Hepatocyte (in vitro differentiated cells): ENCODE measurements at regions not wholly inside any gene's neighbourhood (a gene's known extent, or its start where the extent isn't known, plus 50 kb on each side); places are given as distances from the start of the nearest gene placed in this dataset.
"Not testable (repeated sequence)": the region's sequence is repeated elsewhere in the genome, so short reads cannot be mapped to it uniquely, and the experiment has no call there.

Experiments used
- CTCF ChIP-seq: fragments of 200-600 bp; sonication (generic); IDR thresholded peaks from 2 replicates; pipeline ENCODE4 v1.5.1; 2016; ENCODE audit warnings: antibody characterized with exemption, mild to moderate bottlenecking; ENCODE audit not compliant: poor library complexity
- EZH2 ChIP-seq: fragments of 200-600 bp; sonication (generic); IDR thresholded peaks from 2 replicates; pipeline ENCODE4 v1.6.1; 2016; ENCODE audit warnings: antibody characterized with exemption, mild to moderate bottlenecking, borderline replicate concordance
- EZH2phosphoT487 ChIP-seq: fragments of 200-600 bp; sonication (generic); IDR thresholded peaks from one replicate; pipeline ENCODE4 v1.6.1; 2018; ENCODE audit warnings: antibody characterized with exemption, mild to moderate bottlenecking, low read depth, moderate library complexity; ENCODE audit not compliant: unreplicated experiment, severe bottlenecking

- TF ChIP-seq CTCF, EZH2, EZH2phosphoT487: not testable (repeated sequence)
These were observed 551.5 kb downstream of the RAB38 start for GRCh38 chr11:87623531-87624365.
